Psoas muscle (tissue), 7 donors: ENCODE measurements at regions not wholly inside any gene's neighbourhood (a gene's known extent, or its start where the extent isn't known, plus 50 kb on each side); places are given as distances from the start of the nearest gene placed in this dataset.
"Not testable (repeated sequence)": the region's sequence is repeated elsewhere in the genome, so short reads cannot be mapped to it uniquely, and the experiment has no call there.

Experiments used
- ATAC-seq, 4 donors: fragments of 200-7000 bp; cut with Tn5 transposase; one replicate each; pipeline ENCODE4 v1.9.1; 2020; ENCODE audit warnings: moderate library complexity in 3 of 4, mild to moderate bottlenecking in 2 of 4
- DNase-seq, 2 donors: peaks; one replicate each; pipeline ENCODE4 v3.0.0-alpha.2; 2020
- H3K27ac ChIP-seq: fragments of 200-600 bp; one replicate; pipeline ENCODE4 v1.8.0; 2022
- H3K27me3 ChIP-seq, 3 donors: fragments of 200-600 bp in 1 of 3; one replicate each; pipeline versions ENCODE4 v1.6.1 to v1.8.0; 2013 to 2022; ENCODE audit warnings: low read length in 2 of 3, mild to moderate bottlenecking in 2 of 3, moderate library complexity in 1 of 3; ENCODE audit not compliant: insufficient read depth in 3 of 3
- H3K36me3 ChIP-seq, 2 donors: fragments of 200-600 bp in 1 of 2; one replicate each; pipeline versions ENCODE4 v1.6.1 to v1.8.0; 2013 to 2022; ENCODE audit warnings: low read depth in 1 of 2, mild to moderate bottlenecking in 1 of 2, moderate library complexity in 1 of 2; ENCODE audit not compliant: insufficient read depth in 1 of 2
- H3K4me1 ChIP-seq: fragments of 200-600 bp; one replicate; pipeline ENCODE4 v1.8.0; 2022
- H3K4me3 ChIP-seq: fragments of 200-600 bp; one replicate; pipeline ENCODE4 v1.8.0; 2022; ENCODE audit warnings: mild to moderate bottlenecking
- H3K9me3 ChIP-seq: fragments of 200-600 bp; one replicate; pipeline ENCODE4 v1.8.0; 2022
- CTCF ChIP-seq: fragments of 200-600 bp; IDR thresholded peaks from one replicate; pipeline ENCODE4 v1.8.0; 2022; ENCODE audit warnings: antibody characterized with exemption
- WGBS, 3 donors: extraction: QIAGEN DNeasy Blood & Tissue Kit; methylation state at CpG; one replicate each; pipeline versions ENCODE4 v1.1.6 to v1.1.7; 2013; 5-methylcytosine and 5-hydroxymethylcytosine counted together
- intact Hi-C, 2 donors: fragments of 100-400 bp; cut with DNase I; formaldehyde crosslinking; loops; one replicate each; pipeline versions ENCODE4 v1.11.0 to v1.14.2; 2022
- donor health status: healthy with polysubstance abuse.
- donor health status: DM: no; HTN: no; CAD: no; lungs with moderate emphysema.
- donor health status: Bipolar disorder and iron deficiency.
- donor health status: healthy.
- donor health status: DM: yes; HTN: yes; CAD: no.
- donor health status: DM: no; HTN: no; CAD: no.
- donor health status: DM: yes; HTN: yes; CAD: no.

- DNase-seq (no peak), ATAC-seq (no peak)
- no peaks in the 10 kb centered on the region for H3K4me1 ChIP-seq
- H3K27ac ChIP-seq, result no peak overlapping the region
- H3K27me3 ChIP-seq, result no peaks in the 10 kb centered on the region
- 77 to 84% (median 79%) methylated on average over 2 of the region's 2 CpGs for WGBS, 3 donors
- no peak for TF ChIP-seq CTCF
- no peak overlapping the region for H3K4me3 ChIP-seq
- H3K9me3 ChIP-seq, result no peaks in the 10 kb centered on the region
- no peaks in the 10 kb centered on the region for H3K36me3 ChIP-seq
- intact Hi-C loops, result no loop called here
Measured at GRCh38 chr3:89533275-89533674, 425.9 kb downstream of the EPHA3 start.

- H3K9me3 ChIP-seq, intact Hi-C loops, H3K4me3 ChIP-seq, DNase-seq, H3K27ac ChIP-seq, H3K4me1 ChIP-seq, H3K27me3 ChIP-seq, ATAC-seq, H3K36me3 ChIP-seq: not testable (repeated sequence)
- WGBS, 3 donors, result 81 to 91% (median 90%) methylated on average over 6 of the region's 6 CpGs
Measured at GRCh38 chr3:89554587-89554986, 447.2 kb downstream of the EPHA3 start.

- H3K4me3 ChIP-seq, result no peak overlapping the region
- 65 to 84% (median 82%) methylated on average over 1 of the region's 1 CpG for WGBS, 3 donors
- no peak overlapping the region for H3K27ac ChIP-seq
- TF ChIP-seq CTCF, result no peak
- ATAC-seq (no peak), DNase-seq (no peak)
- H3K4me1 ChIP-seq, result no peaks in the 10 kb centered on the region
- no peaks in the 10 kb centered on the region for H3K36me3 ChIP-seq
- H3K9me3 ChIP-seq, result no peaks in the 10 kb centered on the region
- intact Hi-C loops, result no loop called here
- no peaks in the 10 kb centered on the region for H3K27me3 ChIP-seq
Measured at GRCh38 chr3:89558711-89559110, 451.3 kb downstream of the EPHA3 start.

- no peaks in the 10 kb centered on the region for H3K36me3 ChIP-seq
- intact Hi-C loops, result no loop called here
- TF ChIP-seq CTCF, result no peak
- ATAC-seq, result no peak
- no peak for DNase-seq
- H3K9me3 ChIP-seq, result peaks cover 8% of the 10 kb centered on the region
- H3K4me1 ChIP-seq, result no peaks in the 10 kb centered on the region
- WGBS, 3 donors, result 42 to 71% (median 68%) methylated on average over 1 of the region's 1 CpG
- H3K27ac ChIP-seq, result no peak overlapping the region
- H3K27me3 ChIP-seq, result no peaks in the 10 kb centered on the region
- H3K4me3 ChIP-seq, result no peak overlapping the region
Measured at GRCh38 chr3:89560568-89560967, 453.1 kb downstream of the EPHA3 start.

- Histone ChIP-seq H3K27ac (no peak overlapping the region), H3K9me3 (peaks cover 14% of the 10 kb centered on the region), H3K27me3 (no peaks in the 10 kb centered on the region), H3K4me3 (no peak overlapping the region), H3K36me3 (no peaks in the 10 kb centered on the region), H3K4me1 (no peaks in the 10 kb centered on the region)
- intact Hi-C loops, result no loop called here
- WGBS, 3 donors, result 93% methylated on average over 1 of the region's 1 CpG
- DNase-seq (no peak), ATAC-seq (no peak)
- no peak for TF ChIP-seq CTCF
Measured at GRCh38 chr3:89562373-89562772, 455.0 kb downstream of the EPHA3 start.
